GM12872 (cell line): ENCODE measurements at regions not wholly inside any gene's neighbourhood (a gene's known extent, or its start where the extent isn't known, plus 50 kb on each side); places are given as distances from the start of the nearest gene placed in this dataset.

Experiments
- TF ChIP-seq, protein P1 (sequence below): IDR thresholded peaks from 3 replicates; pipeline ENCODE4 v1.5.1; 2011; ENCODE audit warnings: low read depth, mild to moderate bottlenecking, low read length, moderate library complexity; ENCODE audit not compliant: insufficient read depth

DNA sequence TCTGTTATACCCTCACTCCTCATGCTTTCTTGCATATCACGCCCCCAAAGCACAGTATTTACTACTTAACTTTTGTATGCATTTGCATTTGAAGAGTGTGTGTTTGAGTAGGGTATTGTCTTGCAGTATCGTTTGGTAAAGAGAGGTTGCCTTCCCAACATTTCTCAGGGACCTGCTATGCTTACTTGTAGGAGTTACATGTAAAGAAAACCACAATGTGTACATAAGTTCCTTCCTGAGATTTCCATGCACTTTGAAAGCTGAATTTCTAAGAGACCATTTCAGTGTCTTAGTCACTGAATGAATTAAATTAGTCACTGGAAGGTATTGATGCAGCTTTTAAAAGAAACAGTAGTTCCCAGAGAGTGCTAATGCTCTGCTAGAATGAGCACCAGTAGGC, 159.3 kb upstream of the LAMA2 start:
- TF ChIP-seq, protein P1, sequence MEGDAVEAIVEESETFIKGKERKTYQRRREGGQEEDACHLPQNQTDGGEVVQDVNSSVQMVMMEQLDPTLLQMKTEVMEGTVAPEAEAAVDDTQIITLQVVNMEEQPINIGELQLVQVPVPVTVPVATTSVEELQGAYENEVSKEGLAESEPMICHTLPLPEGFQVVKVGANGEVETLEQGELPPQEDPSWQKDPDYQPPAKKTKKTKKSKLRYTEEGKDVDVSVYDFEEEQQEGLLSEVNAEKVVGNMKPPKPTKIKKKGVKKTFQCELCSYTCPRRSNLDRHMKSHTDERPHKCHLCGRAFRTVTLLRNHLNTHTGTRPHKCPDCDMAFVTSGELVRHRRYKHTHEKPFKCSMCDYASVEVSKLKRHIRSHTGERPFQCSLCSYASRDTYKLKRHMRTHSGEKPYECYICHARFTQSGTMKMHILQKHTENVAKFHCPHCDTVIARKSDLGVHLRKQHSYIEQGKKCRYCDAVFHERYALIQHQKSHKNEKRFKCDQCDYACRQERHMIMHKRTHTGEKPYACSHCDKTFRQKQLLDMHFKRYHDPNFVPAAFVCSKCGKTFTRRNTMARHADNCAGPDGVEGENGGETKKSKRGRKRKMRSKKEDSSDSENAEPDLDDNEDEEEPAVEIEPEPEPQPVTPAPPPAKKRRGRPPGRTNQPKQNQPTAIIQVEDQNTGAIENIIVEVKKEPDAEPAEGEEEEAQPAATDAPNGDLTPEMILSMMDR, result no peak

DNA sequence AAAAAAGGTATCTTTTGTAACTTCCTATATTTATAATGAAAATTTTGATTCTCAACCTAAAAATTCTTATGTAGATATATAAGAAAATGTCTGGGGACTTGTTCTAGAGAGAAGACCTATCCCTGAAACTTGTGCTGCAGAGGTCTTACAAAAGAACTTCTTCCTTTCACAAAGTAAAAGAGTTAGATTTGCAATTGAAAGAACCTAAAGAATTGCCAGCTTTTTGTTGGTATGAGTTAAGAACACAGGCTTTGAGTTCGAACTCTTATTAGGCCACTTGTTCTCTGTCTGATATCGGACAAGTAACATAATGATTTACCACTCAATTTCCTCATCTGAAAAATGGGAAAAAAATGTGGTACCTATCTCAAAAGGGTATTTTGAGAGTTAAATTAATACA, 162.0 kb upstream of the LAMA2 start:
- TF ChIP-seq, protein P1, result no peak

DNA sequence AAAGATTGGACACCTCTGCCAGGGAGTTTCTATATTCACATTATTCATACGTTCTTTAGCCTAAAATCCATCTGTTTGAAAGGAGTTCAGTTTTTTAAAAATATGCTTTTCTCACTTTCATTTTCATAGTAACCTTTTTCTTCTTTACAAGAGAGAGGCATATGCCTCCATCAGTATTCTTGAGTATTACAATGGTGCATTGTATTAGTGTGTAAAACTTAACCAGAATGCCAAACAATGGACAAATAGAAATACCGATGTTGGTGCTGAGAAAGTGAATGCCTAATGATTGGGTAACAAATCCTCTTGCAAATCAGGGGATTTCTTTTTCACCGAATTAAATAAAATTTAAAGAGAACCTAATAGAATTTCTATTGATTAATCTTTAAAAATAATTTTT, 163.2 kb upstream of the LAMA2 start:
- TF ChIP-seq, protein P1, result no peak

DNA sequence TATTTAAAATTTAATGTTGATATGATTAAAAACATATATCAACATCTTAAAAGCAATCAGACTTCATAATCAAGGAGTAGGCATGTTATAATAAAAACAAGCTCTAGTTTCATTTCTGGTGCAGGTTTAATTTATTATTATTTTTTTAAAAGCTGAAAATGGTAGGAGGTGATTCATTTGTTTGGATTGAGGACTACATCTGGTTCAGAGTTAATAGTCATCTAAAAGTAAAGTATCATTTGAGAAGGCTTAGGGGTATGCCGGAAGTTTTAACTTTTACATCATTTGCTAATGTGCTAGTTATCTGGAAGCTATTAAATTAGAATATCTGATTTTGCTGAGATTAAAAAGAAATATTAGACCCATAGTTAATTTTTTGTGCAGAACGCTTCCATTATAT, 169.5 kb upstream of the LAMA2 start:
- TF ChIP-seq, protein P1, result no peak

DNA sequence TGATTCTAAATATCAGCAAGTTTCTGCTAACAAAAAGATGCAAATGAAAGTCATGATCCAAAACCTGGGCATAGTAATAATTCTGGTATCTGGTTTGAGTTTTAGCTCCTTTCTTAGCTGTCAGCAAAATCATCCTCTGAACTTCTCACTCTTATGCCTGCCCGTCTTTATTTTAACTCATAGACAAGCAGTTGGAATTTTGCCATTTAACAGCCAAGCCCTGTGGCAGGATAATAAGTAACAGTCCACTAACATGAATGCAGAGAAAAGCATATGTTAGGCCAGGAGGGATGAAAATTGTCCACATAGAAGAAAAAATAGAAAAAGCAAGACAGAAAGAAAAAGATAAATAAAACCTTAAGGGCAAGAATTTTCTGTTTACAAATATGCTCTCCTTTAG, 170.0 kb upstream of the LAMA2 start:
- TF ChIP-seq, protein P1, result no peak

DNA sequence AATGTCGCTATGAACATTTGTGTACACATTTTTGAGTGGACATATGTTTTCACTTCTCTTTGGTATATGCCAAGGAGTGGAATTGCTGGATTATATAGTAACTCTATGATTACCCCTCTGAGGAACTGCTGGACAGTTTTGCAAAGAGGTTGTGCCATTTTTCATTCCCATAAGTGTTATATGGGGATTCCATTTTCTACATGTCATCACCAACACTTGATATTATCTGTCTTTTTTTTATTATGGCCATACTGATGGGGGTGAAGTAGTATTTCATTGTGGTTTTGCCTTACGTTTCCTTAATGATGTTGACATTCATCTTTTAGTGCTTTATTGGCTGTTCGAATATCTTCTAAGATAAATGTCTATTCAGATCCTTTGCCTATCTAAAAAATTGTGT, 171.8 kb upstream of the LAMA2 start:
- TF ChIP-seq, protein P1, result no peak

DNA sequence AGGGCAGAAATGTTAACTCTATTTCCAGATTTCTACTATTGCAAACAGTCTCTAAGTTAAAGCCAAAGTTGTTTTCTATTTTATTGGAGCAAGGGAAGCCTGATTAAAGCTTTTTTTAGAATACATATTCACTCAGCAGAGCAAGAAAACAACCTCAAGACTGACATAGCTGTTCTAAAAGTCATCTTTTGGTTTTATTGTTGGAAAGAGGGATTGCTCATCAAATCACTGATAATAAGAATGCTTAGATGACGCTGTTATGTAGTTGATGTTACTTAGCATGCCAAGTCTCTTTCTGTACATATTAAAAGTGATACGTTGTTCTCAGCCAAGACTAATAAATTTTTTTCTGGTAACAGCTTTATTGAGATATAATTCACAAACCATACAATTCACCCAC, 172.6 kb upstream of the LAMA2 start:
- TF ChIP-seq, protein P1, result no peak

DNA sequence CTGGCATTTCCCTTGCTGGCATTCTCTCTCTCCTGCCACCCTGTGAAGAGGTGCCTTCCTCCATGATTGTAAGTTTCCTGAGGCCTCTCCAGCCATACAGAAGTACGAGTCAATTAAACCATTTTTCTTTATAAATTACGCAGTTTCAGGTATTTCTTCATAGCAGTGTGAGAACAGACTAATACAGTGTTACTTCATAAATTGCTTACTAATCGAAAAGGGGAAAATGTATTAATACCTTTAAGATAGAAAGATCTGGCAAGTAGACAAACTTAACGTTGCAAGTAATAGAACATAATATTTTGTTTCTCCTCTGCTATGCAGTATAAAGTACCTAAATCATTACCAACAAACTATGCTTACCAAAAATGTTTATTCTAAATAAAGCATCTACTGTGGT, 178.3 kb upstream of the LAMA2 start:
- TF ChIP-seq, protein P1, result no peak
